ENCODE measurements at regions not wholly inside any gene's neighbourhood (a gene's known extent, or its start where the extent isn't known, plus 50 kb on each side); places are given as distances from the start of the nearest gene placed in this dataset.

DNA sequence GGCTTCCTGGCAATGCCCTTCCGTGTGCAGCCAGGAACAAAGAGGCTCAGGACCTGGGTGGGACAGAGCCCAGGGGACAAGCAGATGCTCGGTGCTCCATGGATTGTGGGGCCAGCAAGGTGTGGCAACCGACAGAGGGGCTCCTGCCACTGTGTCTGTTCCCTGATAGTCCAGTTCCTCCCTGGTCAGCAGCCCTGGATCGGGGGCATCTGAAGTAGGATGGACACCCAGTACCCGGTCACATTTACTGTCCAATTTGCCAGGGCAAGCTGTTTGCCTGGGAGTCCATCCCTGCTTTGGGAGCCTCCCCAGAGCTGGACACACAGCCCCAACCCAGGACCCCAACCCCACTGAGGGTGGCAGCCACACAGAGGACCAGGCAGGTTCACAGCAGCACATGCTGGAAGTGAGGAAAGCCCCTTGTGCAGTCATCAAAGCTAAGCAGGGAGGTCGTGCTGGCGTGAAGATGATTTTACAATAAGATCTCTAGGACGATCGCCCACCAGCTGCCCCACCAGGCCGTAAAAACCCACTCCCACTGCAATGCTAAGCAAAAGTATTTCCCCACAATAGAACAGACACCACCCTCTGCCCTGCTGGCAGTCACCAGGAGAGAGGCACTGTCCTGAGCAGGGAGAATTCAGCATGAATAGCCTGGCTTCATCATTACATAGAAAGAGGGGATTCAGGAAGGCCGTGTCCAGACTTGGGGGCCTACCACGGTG lies 141.7 kb downstream of the NDUFA10 start:
- no peak for DNase-seq (ENCODE audit: low read depth in 1 of 2, low spot score in 1 of 2)

DNA sequence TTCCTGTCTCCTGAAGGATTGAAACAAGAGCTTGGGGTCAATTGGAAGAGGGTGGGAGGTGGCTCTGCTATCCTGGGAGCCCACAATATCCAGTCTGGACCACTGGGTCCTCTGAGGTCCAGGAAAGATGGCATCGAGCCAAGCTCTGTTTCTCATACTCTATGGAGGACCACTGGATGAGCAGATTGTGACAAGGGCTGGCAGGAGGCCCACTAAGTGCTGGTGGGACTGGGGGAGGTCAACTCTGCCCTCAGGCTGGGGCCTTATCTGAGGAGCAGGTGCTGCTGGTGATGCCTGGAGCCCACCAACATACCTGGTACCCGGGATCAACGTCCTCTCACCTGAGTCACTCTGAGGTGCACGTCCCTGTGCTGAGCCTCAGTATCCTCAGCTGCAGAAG lies 142.4 kb downstream of the NDUFA10 start:
- DNase-seq (ENCODE audit: low read depth in 1 of 2, low spot score in 1 of 2), result no peak

DNA sequence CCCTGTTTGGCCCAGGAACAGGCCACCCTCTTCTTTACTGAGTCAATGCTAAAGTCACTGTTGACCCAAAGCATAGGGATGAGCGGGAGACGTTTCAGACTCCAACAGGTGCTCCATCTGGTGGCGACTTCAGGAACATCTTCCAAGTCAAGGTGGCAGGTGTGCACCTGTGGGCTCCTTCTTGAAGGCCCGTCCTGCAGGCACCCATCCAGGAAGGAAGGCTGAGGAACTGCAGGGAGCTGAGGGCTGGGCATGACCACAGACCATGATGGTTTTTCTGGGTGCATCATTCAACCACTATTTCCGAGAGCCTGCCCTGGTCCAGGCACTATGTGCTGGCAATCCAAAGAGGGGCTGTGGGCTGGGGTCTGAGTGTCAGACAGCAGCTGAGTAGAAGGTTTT lies 142.8 kb downstream of the NDUFA10 start:
- DNase-seq (ENCODE audit: low read depth in 1 of 2, low spot score in 1 of 2), result peak; percentile 17 to 49

DNA sequence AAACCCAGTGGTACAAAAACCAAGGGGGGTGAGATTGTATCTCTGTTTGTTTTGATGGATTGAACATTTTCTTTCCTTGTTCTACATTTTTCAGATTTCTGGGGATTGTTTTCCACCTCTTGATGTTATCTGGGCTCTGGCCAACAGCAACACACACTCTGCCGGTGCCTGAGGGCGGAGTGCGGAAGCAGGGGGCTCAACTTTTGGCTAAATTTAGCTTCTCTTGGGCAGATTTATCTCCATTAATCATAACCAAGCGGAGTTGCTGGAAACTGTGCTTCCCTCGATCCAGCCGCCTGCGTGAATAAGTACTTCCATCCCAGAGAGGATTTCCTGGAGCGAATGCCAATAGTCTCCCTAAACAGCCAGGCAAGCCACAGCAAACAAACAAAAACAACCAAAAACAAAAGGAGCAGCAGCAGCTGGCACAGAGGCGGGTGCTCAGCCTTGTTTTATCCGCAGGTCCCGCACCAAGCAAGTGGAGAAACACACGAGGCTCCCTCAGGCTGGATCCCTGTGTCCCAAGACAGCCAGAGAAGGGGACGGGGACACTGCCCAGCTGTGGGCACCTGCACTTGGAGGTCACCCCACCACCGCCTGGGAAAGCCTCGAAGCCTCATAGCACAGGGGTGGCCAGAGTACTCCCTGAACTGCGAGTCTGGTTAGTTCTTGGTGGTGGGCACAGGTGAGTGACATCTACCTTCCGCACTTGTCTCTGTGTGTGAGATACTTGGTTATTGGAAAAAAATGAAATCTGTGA lies 143.4 kb downstream of the NDUFA10 start:
- no peak for DNase-seq (ENCODE audit: low read depth in 1 of 2, low spot score in 1 of 2)

DNA sequence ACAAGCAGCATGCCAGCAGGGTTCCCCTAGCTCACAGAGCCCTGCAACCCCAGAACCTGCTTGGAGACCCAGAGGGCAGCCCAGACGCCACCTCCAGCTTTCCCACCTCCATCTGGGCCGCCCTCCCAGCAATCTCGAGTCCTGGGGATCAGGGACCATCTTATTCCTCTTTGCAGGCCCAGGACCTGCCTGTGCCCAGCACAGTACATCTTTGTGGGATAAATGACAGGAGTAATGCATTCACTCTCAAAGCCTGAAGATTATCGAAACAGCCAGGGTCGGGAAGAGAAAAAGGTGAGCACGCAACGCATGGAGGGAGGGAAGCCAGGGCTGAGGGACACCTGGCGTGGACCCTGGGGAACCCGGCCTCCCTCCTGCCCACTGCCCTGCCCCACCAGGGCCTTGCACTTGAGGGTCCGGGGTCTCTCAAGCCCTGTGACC lies 144.1 kb downstream of the NDUFA10 start:
- DNase-seq (ENCODE audit: low read depth in 1 of 2, low spot score in 1 of 2), result no peak

DNA sequence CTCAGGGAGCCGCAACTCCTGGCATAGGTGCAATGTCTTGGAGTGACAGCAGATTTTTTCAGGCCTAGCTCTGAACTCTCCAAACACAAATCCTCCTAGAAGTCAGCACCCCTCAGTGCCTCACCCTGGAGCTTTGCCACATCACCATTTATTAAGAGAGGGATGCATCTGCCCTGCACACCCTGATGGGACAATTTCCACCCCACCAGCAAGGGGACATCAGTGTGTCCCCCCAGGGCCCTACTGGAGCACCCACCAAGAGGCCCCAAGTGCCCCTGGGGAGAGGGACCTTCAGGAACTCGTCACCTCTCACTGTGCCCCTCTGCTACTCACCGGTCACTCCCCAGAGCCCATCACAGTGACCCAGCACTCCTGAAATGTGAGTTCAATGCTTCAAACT lies 144.7 kb downstream of the NDUFA10 start:
- no peak for DNase-seq (ENCODE audit: low read depth in 1 of 2, low spot score in 1 of 2)

DNA sequence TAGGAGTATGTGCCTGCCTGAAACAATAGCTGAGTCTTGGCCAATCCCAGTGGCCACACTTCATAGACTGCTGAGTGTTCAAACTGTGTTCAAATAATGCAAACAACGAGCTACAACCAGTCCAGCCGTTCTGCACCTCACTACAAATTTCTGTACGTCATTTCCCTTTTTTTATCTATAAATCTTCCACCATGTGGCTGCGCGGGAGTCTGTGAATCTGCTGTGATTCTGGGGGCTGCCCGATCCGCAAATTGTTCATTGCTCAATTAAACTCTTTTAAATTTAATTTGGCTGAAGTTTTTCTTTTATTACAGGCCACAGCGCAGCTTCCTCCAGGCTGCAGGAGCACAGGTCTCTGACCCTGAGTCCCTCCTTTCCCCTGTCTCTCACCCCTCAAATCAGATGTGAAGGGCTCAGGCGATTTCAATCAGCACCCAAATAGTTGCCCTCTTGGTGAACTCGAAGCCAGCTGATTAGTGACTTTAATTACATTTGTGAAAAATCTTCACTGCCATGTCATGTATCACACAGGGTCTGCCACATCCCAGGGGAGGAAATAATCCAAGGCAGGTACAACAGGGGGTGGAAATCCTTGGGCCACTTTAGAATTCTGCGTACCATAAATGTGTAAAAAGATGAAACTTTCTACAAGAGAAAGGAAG lies 145.6 kb downstream of the NDUFA10 start:
- DNase-seq (ENCODE audit: low read depth in 1 of 2, low spot score in 1 of 2), result no peak

DNA sequence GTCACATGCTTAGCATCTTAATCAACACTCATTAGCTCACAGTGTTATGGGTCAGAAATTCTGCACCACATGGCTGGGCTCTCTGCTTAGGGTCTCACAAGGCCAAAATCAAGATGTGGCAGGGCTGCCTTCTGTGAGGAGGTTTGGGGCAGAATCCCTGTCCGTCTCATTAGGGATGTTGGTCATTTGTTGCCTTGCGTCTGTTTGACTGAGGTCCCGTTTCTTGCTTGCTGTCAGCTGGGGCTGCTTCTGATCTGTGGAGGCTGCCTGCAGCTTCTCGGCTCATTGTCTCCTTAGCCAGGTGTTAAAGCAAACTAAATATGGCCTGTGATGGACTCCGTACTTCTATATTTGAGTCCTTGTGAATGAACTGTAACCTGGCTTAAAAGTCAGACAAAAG lies 146.5 kb downstream of the NDUFA10 start:
- no peak for DNase-seq (ENCODE audit: low read depth in 1 of 2, low spot score in 1 of 2)

DNA sequence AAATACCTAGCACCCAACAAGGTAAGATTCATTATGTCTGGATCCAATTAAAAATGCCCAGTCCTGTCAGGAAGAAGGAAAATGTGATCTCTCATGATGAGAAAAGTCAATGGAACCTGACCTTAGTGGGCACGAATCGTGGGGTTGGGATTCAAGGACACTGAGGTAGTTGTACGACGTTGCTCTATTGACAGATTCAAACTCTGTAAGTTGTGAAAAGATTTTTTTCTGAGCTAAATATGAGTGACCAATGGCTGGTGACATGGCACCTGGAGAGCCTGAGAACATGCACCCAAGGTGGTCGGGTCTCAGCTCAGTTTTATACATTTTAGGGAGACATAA lies 148.2 kb downstream of the NDUFA10 start:
- no peak for DNase-seq (ENCODE audit: low read depth in 1 of 2, low spot score in 1 of 2)

DNA sequence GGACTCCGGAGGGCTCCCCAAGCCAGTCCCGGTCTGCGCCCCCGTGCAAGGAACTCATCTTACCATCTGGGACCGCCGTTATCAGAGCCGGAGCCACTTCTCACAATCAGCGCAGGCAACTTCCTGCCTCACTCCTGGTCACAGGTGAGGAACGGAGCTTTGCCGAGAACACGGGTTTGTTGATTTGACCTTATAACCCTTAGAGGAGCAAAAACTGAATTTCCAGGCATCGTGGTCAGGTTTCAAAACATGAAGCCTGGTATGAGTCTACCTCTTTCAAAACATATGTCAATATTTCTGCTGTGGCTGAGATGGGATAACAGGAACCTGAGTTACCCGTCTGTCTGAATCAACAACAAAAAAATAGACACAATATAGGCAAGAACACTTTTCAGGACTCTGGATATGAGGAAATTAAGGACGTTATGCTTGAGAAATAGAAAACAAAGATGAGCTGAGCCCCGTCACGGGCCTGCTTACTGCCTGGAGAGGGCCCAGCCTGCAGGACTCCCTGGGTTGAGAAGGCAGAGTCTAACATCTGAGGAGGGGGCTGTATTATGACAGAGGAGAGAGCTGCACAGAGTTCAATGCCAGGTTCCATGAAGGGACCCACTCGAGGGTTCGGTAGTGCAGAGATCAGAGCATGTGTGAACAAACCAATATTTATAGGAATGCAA lies 148.7 kb downstream of the NDUFA10 start:
- DNase-seq (ENCODE audit: low read depth in 1 of 2, low spot score in 1 of 2), result no peak

DNA sequence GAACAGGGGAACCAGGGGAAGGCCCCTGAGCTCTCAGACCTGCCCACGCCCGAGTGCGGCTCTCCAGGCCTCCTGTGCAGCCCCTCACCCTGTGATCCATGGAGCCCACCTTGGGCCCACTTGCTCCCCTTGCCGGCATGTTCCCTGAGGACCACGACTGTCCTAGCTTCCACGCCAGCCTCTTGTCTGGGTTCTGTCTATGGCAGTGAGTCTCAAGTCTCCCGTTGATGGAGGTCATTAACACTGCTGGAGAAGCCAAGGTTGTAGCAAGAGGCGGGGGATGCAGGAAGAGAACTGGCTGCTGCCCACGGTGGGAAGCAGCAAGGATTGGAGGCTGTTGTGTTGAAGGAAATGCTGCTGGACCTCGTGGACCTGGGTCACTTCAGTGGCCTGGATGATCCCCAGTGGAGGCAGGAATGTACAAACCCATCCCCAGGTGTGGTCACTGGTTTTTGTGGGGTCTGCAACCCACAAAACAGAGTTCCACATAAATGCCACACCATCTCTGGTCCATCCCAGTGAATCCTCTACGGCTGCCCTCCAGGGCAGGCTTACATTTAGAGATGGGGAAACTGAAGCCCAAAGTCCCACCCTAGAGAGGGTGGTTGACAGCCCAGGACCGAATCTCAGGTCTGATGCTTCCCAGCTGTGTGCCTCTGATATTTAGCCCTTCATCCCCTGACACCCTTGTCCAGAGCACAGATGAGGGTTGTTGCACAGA lies 150.3 kb downstream of the NDUFA10 start:
- DNase-seq (ENCODE audit: low read depth in 1 of 2, low spot score in 1 of 2), result no peak

DNA sequence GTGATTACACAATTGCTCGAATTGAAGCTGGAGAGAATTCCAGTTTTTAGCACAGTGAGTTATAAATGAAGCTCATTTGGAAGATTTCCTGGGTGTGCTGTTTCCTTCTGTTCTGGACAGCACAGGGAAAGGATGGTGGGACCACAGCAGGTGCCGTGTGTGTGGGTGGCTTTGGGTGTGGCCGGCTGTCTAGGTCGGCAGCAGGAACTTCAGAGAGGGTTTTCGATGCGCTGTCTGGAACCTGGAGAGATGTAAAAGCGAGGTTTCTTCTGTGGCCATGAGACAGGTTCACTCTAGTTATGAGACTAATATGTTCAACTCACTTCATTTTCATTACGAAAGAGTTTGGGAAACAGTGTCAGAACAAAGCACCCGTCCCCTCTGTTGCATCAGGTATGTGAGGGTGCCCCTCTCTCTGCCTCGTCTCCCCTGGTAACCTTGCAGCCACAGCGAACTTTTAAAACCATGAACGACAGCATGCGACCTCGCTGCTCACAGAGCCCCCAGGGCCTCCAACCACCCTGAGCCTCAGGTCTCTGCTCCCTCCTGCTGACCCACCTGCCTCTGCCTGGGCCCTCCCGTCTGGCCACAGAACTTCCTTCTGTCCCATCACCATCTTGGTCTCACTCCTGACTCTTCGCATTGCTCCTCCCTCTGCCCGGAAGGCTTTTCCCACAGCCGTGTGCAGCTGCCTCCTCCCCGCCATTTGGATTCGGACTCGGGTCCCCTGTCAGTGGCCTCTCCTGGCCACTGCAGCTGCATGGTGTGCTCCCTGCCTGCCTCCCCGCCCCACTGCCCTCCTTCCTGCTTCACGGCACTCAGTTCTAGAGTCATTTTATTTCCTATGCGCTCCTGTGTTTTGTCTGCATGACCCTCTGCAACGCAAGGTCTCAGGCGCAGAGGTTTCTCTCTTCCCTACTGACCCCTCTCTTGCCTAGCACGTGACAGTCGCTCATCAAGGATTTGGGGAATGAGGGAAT lies 151.2 kb downstream of the NDUFA10 start:
- DNase-seq (ENCODE audit: low read depth in 1 of 2, low spot score in 1 of 2), result no peak

DNA sequence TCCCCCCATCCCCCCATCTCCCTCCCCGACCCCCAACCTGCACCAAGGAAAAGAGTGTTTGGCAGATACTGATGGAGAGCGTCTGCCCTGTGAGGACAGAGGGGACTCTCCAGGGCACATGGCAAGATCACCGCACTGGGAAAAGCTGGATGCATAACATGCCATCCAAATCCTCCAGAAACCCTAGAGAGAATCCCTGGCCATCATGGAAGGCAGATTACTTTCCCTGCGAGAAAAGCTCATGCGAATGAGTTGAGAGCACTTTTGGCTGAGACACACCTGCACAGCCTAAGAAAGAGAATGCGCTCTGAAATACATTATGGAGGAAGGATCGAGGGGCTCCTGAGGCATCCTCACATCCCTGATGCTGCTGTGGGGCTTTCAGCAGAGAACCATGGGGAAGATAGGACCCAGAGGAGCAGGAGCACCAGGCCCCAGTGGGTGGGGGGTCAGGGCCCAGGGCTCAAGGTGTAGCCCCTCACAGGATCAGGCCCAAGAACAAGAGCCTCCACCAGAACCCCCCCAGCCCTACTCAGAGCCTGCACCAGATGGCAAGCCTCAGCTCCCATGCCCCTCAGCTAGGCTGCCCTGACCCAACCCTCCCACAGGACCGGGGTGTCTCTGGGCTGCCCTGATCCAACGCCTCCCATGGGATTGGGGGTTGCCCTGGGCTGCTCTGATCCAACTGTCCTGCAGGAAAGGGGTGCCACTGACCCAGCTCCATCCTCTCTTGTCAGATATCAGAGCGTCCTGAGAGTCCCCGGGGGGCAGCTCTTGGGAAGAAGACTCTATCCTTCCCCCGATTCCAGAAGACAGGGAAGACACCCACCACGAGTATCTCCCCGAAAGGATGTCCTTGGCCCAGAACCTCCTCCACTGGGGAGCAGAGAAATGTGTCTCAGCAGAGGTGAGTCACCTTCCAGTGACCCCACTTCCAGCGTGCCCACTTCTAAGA lies 153.4 kb downstream of the NDUFA10 start:
- no peak for DNase-seq (ENCODE audit: low read depth in 1 of 2, low spot score in 1 of 2)

DNA sequence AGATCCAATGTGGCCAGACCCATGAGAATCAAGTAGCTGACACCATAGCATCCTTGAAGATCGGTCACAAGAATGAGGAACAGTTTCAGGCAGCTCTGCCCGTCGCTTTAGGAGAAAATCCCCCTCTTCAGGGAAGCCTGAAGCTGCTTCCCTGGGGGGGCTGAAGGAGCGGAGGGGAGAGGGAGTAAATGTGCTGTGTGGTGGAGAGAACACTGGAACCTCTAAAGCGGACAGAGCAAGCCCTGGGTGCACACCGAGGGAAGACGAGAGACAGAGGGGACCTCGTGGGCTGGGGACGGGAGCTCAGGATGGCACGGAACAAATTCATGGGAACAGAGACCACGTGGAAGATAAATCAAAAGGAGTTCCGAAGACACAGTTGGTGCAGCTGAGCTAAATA lies 154.3 kb downstream of the NDUFA10 start:
- no peak for DNase-seq (ENCODE audit: low read depth in 1 of 2, low spot score in 1 of 2)

DNA sequence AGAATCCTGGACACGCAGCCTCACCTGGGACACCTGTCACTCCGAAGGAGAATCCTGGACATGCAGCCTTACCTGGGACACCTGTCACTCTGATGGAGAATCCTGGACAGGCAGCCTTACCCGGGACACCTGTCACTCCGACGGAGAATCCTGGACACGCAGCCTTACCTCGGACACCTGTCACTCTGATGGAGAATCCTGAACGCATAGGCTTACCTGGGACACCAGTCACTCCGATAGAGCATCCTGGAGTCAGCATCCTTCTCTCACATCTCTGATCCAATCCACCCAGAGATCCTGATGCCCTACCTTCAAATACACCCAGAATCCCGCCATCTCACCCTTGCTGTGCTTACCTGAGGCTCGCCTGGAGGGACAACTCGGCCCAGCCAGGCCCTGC lies 154.9 kb downstream of the NDUFA10 start:
- no peak for DNase-seq (ENCODE audit: low read depth in 1 of 2, low spot score in 1 of 2)

DNA sequence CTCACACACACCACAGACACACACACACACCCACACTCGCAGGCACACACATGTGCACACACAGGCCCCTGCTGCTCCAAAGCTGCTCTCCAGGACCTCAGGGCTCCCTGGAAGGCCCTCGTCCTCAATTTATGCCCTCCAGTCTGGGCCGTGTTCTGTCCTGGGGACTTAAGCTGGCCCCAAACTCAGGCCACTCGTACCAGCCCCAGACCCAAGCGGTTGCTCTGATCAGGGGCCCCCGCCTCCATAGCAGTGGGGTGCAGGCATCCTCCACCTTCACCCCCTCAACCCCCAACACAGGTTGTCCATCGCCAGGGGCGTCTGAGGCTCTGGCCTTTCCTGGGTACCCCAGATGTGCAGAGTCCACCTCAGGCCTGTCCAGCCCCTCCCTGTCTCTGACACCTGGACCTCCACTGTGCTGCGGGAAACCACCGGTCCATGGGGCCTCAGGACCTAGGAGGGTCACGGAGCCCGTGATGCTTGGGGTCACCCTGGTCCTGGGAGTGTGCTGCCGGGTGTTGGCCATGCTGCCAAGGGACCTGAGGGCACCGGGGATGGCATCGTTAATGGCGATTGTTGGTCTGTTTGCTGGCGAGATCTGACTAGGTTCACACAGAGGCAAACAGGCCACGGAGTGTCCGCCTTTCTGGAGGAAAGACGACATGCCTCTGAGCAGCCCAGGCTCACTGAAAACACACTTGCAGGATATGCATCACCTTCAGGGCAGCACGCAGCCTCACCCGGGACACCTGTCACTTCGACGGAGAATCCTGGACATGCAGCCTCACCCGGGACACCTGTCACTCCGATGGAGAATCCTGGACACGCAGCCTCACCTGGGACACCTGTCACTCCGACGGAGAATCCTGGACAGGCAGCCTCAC lies 155.6 kb downstream of the NDUFA10 start:
- no peak for DNase-seq (ENCODE audit: low read depth in 1 of 2, low spot score in 1 of 2)

DNA sequence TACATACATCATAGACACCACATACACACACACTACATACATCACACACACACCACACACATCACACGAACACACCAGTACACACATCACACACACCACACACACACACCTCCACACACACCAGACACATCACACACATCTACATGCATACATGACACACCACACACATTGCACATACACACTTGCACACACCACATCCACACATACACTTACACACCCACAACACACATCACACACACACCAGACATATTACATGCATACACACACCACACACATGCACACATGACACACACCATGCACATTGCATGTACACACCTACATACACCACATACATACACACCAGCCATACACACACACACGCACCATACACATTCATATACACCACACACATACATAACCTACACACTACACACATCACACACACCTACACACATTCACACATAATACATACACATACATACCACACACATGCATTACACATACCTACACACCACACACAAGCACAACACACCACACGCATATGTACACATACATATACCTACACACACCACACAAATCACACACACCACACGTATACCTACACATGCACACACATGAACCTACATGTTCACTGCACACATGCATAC lies 156.5 kb downstream of the NDUFA10 start:
- no peak for DNase-seq (ENCODE audit: low read depth in 1 of 2, low spot score in 1 of 2)

Data from activated T-helper 1 cell treated with anti-CD3 and anti-CD28 coated beads, Interleukin-2, amount 50 U/mL, for 16 hours (primary cell).